ENCODE measurements at regions not wholly inside any gene's neighbourhood (a gene's known extent, or its start where the extent isn't known, plus 50 kb on each side); places are given as distances from the start of the nearest gene placed in this dataset.

DNA sequence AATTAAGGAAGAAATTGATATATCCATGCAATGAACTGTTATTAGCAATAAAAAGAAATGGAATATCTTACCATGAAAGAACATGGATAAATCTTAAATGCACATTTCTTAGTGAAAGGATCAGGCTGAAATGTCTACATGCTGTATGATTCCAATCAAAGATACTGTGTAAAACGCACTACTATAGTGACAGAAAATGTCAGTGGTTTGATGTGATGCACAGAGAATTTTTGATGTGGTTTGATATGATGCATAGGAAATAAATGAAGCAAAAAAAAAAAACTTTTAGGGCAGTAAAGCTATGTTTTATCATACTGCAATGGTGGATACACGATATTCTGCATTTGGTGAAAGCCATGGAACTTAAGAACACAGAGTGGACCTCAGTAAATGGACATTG, 547.6 kb downstream of the GABRG1 start:
- H3K27me3 ChIP-seq (ENCODE audit: control insufficient read depth, insufficient read depth, low read length) = no peaks in the 10 kb centered on the region
- H3K4me3 ChIP-seq (ENCODE audit: low read depth, low read length) = no peak overlapping the region
- no peaks in the 10 kb centered on the region for H3K36me3 ChIP-seq (ENCODE audit: control insufficient read depth, insufficient read depth, low read length)
- H3K4me1 ChIP-seq (ENCODE audit: control insufficient read depth, insufficient read depth, low read length) = no peaks in the 10 kb centered on the region
- no peak overlapping the region for H3K9ac ChIP-seq (ENCODE audit: low read length)
- no peaks in the 10 kb centered on the region for H3K9me3 ChIP-seq (ENCODE audit: control insufficient read depth, insufficient read depth, low read depth, low read length)
- no peak overlapping the region for H3K27ac ChIP-seq (ENCODE audit: low read depth, low read length)

DNA sequence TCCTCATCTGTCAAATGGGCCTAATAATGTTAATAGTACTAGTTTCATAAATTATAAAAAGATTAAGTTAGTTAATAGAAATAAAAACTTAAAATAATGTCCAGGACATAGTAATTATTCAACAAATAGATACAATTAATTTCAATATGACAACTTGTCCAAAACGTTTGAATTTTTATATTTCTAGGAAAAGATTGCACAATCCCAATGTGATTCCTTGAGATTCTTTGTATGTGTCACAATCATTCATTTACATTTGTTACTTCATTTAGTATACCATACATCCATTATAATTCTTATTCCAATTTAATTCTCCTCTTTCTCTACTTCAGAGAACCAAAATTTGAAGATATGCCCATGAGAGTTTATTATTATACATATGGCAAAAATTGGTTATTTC, 554.2 kb downstream of the GABRG1 start:
- Histone ChIP-seq H3K9me3 (ENCODE audit: control insufficient read depth, insufficient read depth, low read depth, low read length) (no peaks in the 10 kb centered on the region), H3K27me3 (ENCODE audit: control insufficient read depth, insufficient read depth, low read length) (no peaks in the 10 kb centered on the region), H3K4me3 (ENCODE audit: low read depth, low read length) (no peak overlapping the region), H3K36me3 (ENCODE audit: control insufficient read depth, insufficient read depth, low read length) (no peaks in the 10 kb centered on the region), H3K9ac (ENCODE audit: low read length) (no peak overlapping the region), H3K27ac (ENCODE audit: low read depth, low read length) (no peak overlapping the region), H3K4me1 (ENCODE audit: control insufficient read depth, insufficient read depth, low read length) (no peaks in the 10 kb centered on the region)

- Histone ChIP-seq H3K9ac (ENCODE audit: low read length) (no peak overlapping the region), H3K9me3 (ENCODE audit: control insufficient read depth, insufficient read depth, low read depth, low read length) (no peaks in the 10 kb centered on the region), H3K4me3 (ENCODE audit: low read depth, low read length) (no peak overlapping the region), H3K27ac (ENCODE audit: low read depth, low read length) (no peak overlapping the region), H3K27me3 (ENCODE audit: control insufficient read depth, insufficient read depth, low read length) (no peaks in the 10 kb centered on the region), H3K4me1 (ENCODE audit: control insufficient read depth, insufficient read depth, low read length) (no peaks in the 10 kb centered on the region), H3K36me3 (ENCODE audit: control insufficient read depth, insufficient read depth, low read length) (no peaks in the 10 kb centered on the region)
Observed at GRCh38 chr4:45568694-45569093, 555.2 kb downstream of the GABRG1 start.

DNA sequence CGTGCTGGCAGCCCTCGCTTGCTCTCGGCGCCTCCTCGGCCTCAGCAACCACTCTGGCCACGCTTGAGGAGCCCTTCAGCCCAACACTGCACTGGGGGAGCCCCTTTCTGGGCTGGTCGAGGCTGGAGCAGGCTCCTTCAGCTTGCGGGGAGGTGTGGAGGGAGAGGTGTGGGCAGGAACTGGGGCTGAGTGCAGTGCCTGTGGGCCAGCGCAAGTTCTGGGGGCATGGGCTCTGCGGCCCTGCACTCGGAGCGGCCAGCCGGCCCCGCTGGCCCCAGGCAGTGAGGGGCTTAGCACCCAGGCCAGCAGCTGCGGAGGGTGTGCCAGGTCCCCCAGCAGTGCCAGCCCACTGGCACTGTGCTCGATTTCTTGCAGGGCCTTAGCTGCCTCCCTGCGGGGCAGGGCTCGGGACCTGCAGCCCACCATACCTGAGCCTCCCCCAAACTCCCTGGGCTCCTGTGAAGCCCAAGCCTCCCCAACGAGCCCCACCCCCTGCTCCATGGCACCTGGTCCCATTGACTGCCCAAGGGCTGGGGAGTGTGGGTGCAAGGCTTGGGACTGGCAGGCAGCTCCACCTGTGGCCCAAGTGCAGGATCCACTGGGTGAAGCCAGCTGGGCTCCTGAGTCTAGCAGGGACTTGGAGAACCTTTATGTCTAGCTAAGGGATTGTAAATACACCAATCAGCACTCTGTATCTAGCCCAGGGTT, 556.8 kb downstream of the GABRG1 start:
- H3K4me1 ChIP-seq (ENCODE audit: control insufficient read depth, insufficient read depth, low read length) = no peaks in the 10 kb centered on the region
- no peaks in the 10 kb centered on the region for H3K27me3 ChIP-seq (ENCODE audit: control insufficient read depth, insufficient read depth, low read length)
- no peaks in the 10 kb centered on the region for H3K36me3 ChIP-seq (ENCODE audit: control insufficient read depth, insufficient read depth, low read length)
- H3K9me3 ChIP-seq (ENCODE audit: control insufficient read depth, insufficient read depth, low read depth, low read length) = no peaks in the 10 kb centered on the region
- H3K4me3 ChIP-seq (ENCODE audit: low read depth, low read length) = no peak overlapping the region
- no peak overlapping the region for H3K27ac ChIP-seq (ENCODE audit: low read depth, low read length)
- H3K9ac ChIP-seq (ENCODE audit: low read length) = no peak overlapping the region

DNA sequence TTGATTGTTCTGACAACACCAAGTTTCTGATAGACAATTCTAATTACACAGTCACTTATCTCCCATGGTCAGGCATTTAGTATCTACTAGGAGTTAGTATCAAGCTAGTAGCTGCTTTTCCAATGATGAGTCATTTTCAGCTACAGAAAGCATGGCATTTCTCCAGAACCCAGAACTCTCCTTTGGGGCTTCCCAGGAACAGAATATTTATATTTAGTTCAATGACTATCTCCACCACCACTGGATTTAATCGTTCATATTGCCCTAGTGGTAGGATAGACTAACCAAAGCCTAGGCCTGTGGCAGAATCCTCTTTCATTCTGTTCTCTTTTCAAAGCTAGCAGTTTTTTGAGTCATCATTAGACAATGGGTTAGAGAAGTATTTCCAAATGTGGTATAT, 569.4 kb downstream of the GABRG1 start:
- Histone ChIP-seq H3K36me3 (ENCODE audit: control insufficient read depth, insufficient read depth, low read length) (no peaks in the 10 kb centered on the region), H3K27me3 (ENCODE audit: control insufficient read depth, insufficient read depth, low read length) (no peaks in the 10 kb centered on the region), H3K9ac (ENCODE audit: low read length) (no peak overlapping the region), H3K4me1 (ENCODE audit: control insufficient read depth, insufficient read depth, low read length) (peaks cover 7% of the 10 kb centered on the region), H3K4me3 (ENCODE audit: low read depth, low read length) (no peak overlapping the region), H3K9me3 (ENCODE audit: control insufficient read depth, insufficient read depth, low read depth, low read length) (no peaks in the 10 kb centered on the region), H3K27ac (ENCODE audit: low read depth, low read length) (no peak overlapping the region)

DNA sequence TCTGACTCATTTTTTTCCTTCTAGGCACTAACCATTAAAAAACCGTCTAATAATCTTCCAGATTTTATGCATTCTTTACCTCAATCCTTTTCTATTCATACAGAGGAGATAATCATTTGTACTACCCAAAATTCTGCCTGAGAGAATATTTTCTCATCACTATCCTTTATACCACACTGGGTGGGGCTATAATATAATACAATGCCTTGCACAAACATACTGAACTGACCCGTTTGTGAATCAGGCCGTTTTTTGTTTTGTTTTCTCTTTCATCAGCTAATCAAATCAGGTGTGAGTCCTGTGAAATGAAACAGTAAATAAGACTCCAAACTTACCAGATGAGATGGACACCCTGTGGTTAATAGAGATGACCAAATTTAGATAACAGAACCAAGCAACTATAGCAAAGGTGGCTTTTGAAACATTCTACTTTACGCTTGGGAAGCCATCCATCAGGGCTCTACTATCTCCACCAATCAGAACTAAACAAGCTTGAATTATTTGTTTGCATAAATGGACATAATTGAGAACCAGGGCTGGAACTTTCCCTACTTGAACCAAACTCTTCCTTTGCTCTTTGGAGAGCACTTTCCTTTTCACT, 573.0 kb downstream of the GABRG1 start:
- Histone ChIP-seq H3K36me3 (ENCODE audit: control insufficient read depth, insufficient read depth, low read length) (no peaks in the 10 kb centered on the region), H3K9me3 (ENCODE audit: control insufficient read depth, insufficient read depth, low read depth, low read length) (no peaks in the 10 kb centered on the region), H3K27me3 (ENCODE audit: control insufficient read depth, insufficient read depth, low read length) (no peaks in the 10 kb centered on the region), H3K4me1 (ENCODE audit: control insufficient read depth, insufficient read depth, low read length) (peaks cover 7% of the 10 kb centered on the region), H3K27ac (ENCODE audit: low read depth, low read length) (no peak overlapping the region), H3K4me3 (ENCODE audit: low read depth, low read length) (no peak overlapping the region), H3K9ac (ENCODE audit: low read length) (no peak overlapping the region)

GRCh38 chr4:45539142-45539814, 584.6 kb downstream of the GABRG1 start:
- Histone ChIP-seq H3K4me3 (ENCODE audit: low read depth, low read length) (no peak overlapping the region), H3K27me3 (ENCODE audit: control insufficient read depth, insufficient read depth, low read length) (no peaks in the 10 kb centered on the region), H3K9me3 (ENCODE audit: control insufficient read depth, insufficient read depth, low read depth, low read length) (peaks cover 7% of the 10 kb centered on the region; the same call in 1 of the 2 replicates), H3K36me3 (ENCODE audit: control insufficient read depth, insufficient read depth, low read length) (no peaks in the 10 kb centered on the region), H3K4me1 (ENCODE audit: control insufficient read depth, insufficient read depth, low read length) (no peaks in the 10 kb centered on the region), H3K27ac (ENCODE audit: low read depth, low read length) (no peak overlapping the region), H3K9ac (ENCODE audit: low read length) (no peak overlapping the region)

- Histone ChIP-seq H3K4me1 (ENCODE audit: control insufficient read depth, insufficient read depth, low read length) (no peaks in the 10 kb centered on the region), H3K27ac (ENCODE audit: low read depth, low read length) (no peak overlapping the region), H3K27me3 (ENCODE audit: control insufficient read depth, insufficient read depth, low read length) (no peaks in the 10 kb centered on the region), H3K9ac (ENCODE audit: low read length) (no peak overlapping the region), H3K36me3 (ENCODE audit: control insufficient read depth, insufficient read depth, low read length) (no peaks in the 10 kb centered on the region), H3K4me3 (ENCODE audit: low read depth, low read length) (no peak overlapping the region), H3K9me3 (ENCODE audit: control insufficient read depth, insufficient read depth, low read depth, low read length) (peaks cover 21% of the 10 kb centered on the region)
Observed at GRCh38 chr4:45530498-45530897, 593.4 kb downstream of the GABRG1 start.

- Histone ChIP-seq H3K27ac (ENCODE audit: low read depth, low read length) (no peak overlapping the region), H3K36me3 (ENCODE audit: control insufficient read depth, insufficient read depth, low read length) (no peaks in the 10 kb centered on the region), H3K9me3 (ENCODE audit: control insufficient read depth, insufficient read depth, low read depth, low read length) (peaks cover 21% of the 10 kb centered on the region), H3K27me3 (ENCODE audit: control insufficient read depth, insufficient read depth, low read length) (no peaks in the 10 kb centered on the region), H3K4me3 (ENCODE audit: low read depth, low read length) (no peak overlapping the region), H3K4me1 (ENCODE audit: control insufficient read depth, insufficient read depth, low read length) (no peaks in the 10 kb centered on the region), H3K9ac (ENCODE audit: low read length) (no peak overlapping the region)
Observed at GRCh38 chr4:45527160-45527559, 596.7 kb downstream of the GABRG1 start.

DNA sequence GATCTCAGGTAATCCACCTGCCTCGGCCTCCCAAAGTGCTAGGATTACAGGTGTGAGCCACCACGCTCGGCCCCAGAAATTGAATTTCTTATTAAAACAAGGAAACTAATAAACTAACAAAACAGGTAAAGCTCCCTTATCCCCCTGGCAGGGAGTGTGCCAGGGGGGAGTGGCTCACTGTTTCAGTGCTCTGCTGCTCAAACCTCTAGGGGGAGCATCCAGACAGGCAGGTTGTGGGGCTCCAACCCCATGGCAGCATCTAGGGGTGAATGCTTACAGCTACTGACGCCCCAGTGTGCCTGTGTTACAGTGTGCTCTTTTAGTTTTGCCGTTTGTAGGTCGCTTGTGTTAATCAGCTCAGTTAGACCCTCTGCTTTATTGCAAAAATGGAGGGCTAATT, 605.0 kb downstream of the GABRG1 start:
- no peaks in the 10 kb centered on the region for H3K27me3 ChIP-seq (ENCODE audit: control insufficient read depth, insufficient read depth, low read length)
- H3K9ac ChIP-seq (ENCODE audit: low read length) = no peak overlapping the region
- H3K9me3 ChIP-seq (ENCODE audit: control insufficient read depth, insufficient read depth, low read depth, low read length) = no peaks in the 10 kb centered on the region
- H3K36me3 ChIP-seq (ENCODE audit: control insufficient read depth, insufficient read depth, low read length) = no peaks in the 10 kb centered on the region
- no peak overlapping the region for H3K27ac ChIP-seq (ENCODE audit: low read depth, low read length)
- H3K4me3 ChIP-seq (ENCODE audit: low read depth, low read length) = no peak overlapping the region
- no peaks in the 10 kb centered on the region for H3K4me1 ChIP-seq (ENCODE audit: control insufficient read depth, insufficient read depth, low read length)

DNA sequence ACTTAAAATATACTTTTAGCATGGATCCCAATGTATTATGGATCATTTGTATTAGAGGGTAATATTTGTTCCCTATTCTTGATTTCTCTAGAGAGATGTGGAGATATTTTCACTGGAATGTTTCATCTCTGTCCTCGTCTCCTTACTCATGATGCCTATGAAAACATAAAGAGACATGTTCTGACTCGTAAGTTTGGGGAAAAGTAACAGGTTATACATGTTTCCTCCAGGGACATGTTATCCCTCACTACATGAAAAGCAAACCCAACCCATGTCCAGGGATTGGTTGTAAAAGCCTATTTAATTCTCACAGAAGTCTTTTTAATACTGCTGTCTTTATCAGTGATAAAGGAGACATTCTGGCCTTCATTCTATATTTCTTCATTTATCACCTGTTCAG, 621.4 kb downstream of the GABRG1 start:
- H3K27ac ChIP-seq (ENCODE audit: low read depth, low read length) = no peak overlapping the region
- no peaks in the 10 kb centered on the region for H3K27me3 ChIP-seq (ENCODE audit: control insufficient read depth, insufficient read depth, low read length)
- no peaks in the 10 kb centered on the region for H3K4me1 ChIP-seq (ENCODE audit: control insufficient read depth, insufficient read depth, low read length)
- H3K9me3 ChIP-seq (ENCODE audit: control insufficient read depth, insufficient read depth, low read depth, low read length) = 0 out of 2 replicates have a peak, but pooled peaks cover 3% of the 10 kb centered on the region
- no peaks in the 10 kb centered on the region for H3K36me3 ChIP-seq (ENCODE audit: control insufficient read depth, insufficient read depth, low read length)
- H3K9ac ChIP-seq (ENCODE audit: low read length) = no peak overlapping the region
- H3K4me3 ChIP-seq (ENCODE audit: low read depth, low read length) = no peak overlapping the region
